ENCODE measurements at regions not wholly inside any gene's neighbourhood (a gene's known extent, or its start where the extent isn't known, plus 50 kb on each side); places are given as distances from the start of the nearest gene placed in this dataset.

- peaks cover 47% of the 10 kb centered on the region for H3K9me3 Mint-ChIP-seq (ENCODE audit: unreplicated experiment)
- DNase-seq (ENCODE audit: extremely low spot score, unreplicated experiment), result no peak
- no peak overlapping the region for H3K4me3 Mint-ChIP-seq (ENCODE audit: unreplicated experiment)
- no peaks in the 10 kb centered on the region for H3K36me3 Mint-ChIP-seq (ENCODE audit: unreplicated experiment)
- no peaks in the 10 kb centered on the region for H3K4me1 Mint-ChIP-seq (ENCODE audit: unreplicated experiment)
- no peaks in the 10 kb centered on the region for H3K27me3 Mint-ChIP-seq (ENCODE audit: unreplicated experiment)
- TF ChIP-seq CTCF (IDR thresholded peaks at IDR 0.05), result no peak
- no peak overlapping the region for H3K27ac Mint-ChIP-seq (ENCODE audit: unreplicated experiment)
These were observed 501.4 kb downstream of the TMEM114 start for GRCh38 chr16:8088820-8089338.

- no peaks in the 10 kb centered on the region for H3K27me3 Mint-ChIP-seq (ENCODE audit: unreplicated experiment)
- H3K27ac Mint-ChIP-seq (ENCODE audit: unreplicated experiment), result no peak overlapping the region
- no peaks in the 10 kb centered on the region for H3K4me1 Mint-ChIP-seq (ENCODE audit: unreplicated experiment)
- H3K4me3 Mint-ChIP-seq (ENCODE audit: unreplicated experiment), result no peak overlapping the region
- peaks cover 52% of the 10 kb centered on the region for H3K9me3 Mint-ChIP-seq (ENCODE audit: unreplicated experiment)
- no peak for TF ChIP-seq CTCF (IDR thresholded peaks at IDR 0.05)
- H3K36me3 Mint-ChIP-seq (ENCODE audit: unreplicated experiment), result no peaks in the 10 kb centered on the region
- no peak for DNase-seq (ENCODE audit: extremely low spot score, unreplicated experiment)
These were observed 502.6 kb downstream of the TMEM114 start for GRCh38 chr16:8087597-8088289.

- Mint-ChIP-seq H3K4me1 (ENCODE audit: unreplicated experiment) (no peaks in the 10 kb centered on the region), H3K4me3 (ENCODE audit: unreplicated experiment) (no peak overlapping the region), H3K27me3 (ENCODE audit: unreplicated experiment) (no peaks in the 10 kb centered on the region), H3K36me3 (ENCODE audit: unreplicated experiment) (no peaks in the 10 kb centered on the region), H3K9me3 (ENCODE audit: unreplicated experiment) (peaks cover 49% of the 10 kb centered on the region), H3K27ac (ENCODE audit: unreplicated experiment) (no peak overlapping the region)
- TF ChIP-seq CTCF (IDR thresholded peaks at IDR 0.05), result no peak
- DNase-seq (ENCODE audit: extremely low spot score, unreplicated experiment), result no peak
These were observed 503.2 kb downstream of the TMEM114 start for GRCh38 chr16:8087146-8087545.

GRCh38 chr16:8084882-8085281, 505.4 kb downstream of the TMEM114 start:
- no peak for DNase-seq (ENCODE audit: extremely low spot score, unreplicated experiment)
- H3K4me1 Mint-ChIP-seq (ENCODE audit: unreplicated experiment), result no peaks in the 10 kb centered on the region

More at GRCh38 chr16:8084882-8085281, 505.4 kb downstream of the TMEM114 start:
- Mint-ChIP-seq H3K27me3 (ENCODE audit: unreplicated experiment) (no peaks in the 10 kb centered on the region), H3K27ac (ENCODE audit: unreplicated experiment) (no peak overlapping the region), H3K4me3 (ENCODE audit: unreplicated experiment) (no peak overlapping the region), H3K9me3 (ENCODE audit: unreplicated experiment) (peaks cover 31% of the 10 kb centered on the region), H3K36me3 (ENCODE audit: unreplicated experiment) (no peaks in the 10 kb centered on the region)
- no peak for TF ChIP-seq CTCF (IDR thresholded peaks at IDR 0.05)
